Amygdala (tissue), 56 donors: ENCODE measurements at regions not wholly inside any gene's neighbourhood (a gene's known extent, or its start where the extent isn't known, plus 50 kb on each side); places are given as distances from the start of the nearest gene placed in this dataset.
"Not testable (repeated sequence)": the region's sequence is repeated elsewhere in the genome, so short reads cannot be mapped to it uniquely, and the experiment has no call there.

ENCODE experiments used
- DNase-seq, 56 donors: peaks; one replicate each; lab custom pipeline; 2025; lab: John Stamatoyannopoulos, UW

GRCh38 chr2:117336496-117336895, 478.0 kb upstream of the DDX18 start:
- no peak for DNase-seq

- not testable (repeated sequence) for DNase-seq
Measured at GRCh38 chr2:117337981-117338380, 476.5 kb upstream of the DDX18 start.

- no peak for DNase-seq
Measured at GRCh38 chr2:117339980-117340379, 474.5 kb upstream of the DDX18 start.

GRCh38 chr2:117341690-117342089, 472.8 kb upstream of the DDX18 start:
- DNase-seq, result no peak

GRCh38 chr2:117342415-117342814, 472.1 kb upstream of the DDX18 start:
- DNase-seq, result no peak

GRCh38 chr2:117349687-117350086, 464.8 kb upstream of the DDX18 start:
- no peak for DNase-seq

- no peak for DNase-seq
Measured at GRCh38 chr2:117351396-117351795, 463.1 kb upstream of the DDX18 start.

GRCh38 chr2:117359266-117359914, 455.1 kb upstream of the DDX18 start:
- no peak for DNase-seq

GRCh38 chr2:117360586-117360985, 453.9 kb upstream of the DDX18 start:
- DNase-seq, result no peak

- DNase-seq, result no peak
Measured at GRCh38 chr2:117378653-117379052, 435.8 kb upstream of the DDX18 start.

GRCh38 chr2:117379928-117380327, 434.6 kb upstream of the DDX18 start:
- no peak for DNase-seq

GRCh38 chr2:117383997-117384396, 430.5 kb upstream of the DDX18 start:
- DNase-seq, result not testable (repeated sequence)

GRCh38 chr2:117396161-117396560, 418.3 kb upstream of the DDX18 start:
- no peak for DNase-seq

- no peak for DNase-seq
Measured at GRCh38 chr2:117401582-117401981, 412.9 kb upstream of the DDX18 start.

- no peak for DNase-seq
Measured at GRCh38 chr2:117406443-117406842, 408.0 kb upstream of the DDX18 start.

GRCh38 chr2:117407746-117408145, 406.7 kb upstream of the DDX18 start:
- DNase-seq, result no peak

- DNase-seq, result no peak
Measured at GRCh38 chr2:117409443-117409842, 405.0 kb upstream of the DDX18 start.

- DNase-seq, result no peak
Measured at GRCh38 chr2:117411983-117412382, 402.5 kb upstream of the DDX18 start.

- DNase-seq, result no peak
Measured at GRCh38 chr2:117432746-117433145, 381.7 kb upstream of the DDX18 start.

GRCh38 chr2:117436697-117437096, 377.8 kb upstream of the DDX18 start:
- DNase-seq, result no peak

GRCh38 chr2:117470311-117471095, 344.0 kb upstream of the DDX18 start:
- peak in 5 of 56 donors; percentile 1 to 16 (median 3) for DNase-seq

GRCh38 chr2:117481608-117482007, 332.9 kb upstream of the DDX18 start:
- DNase-seq, result no peak
